ENCODE measurements at regions not wholly inside any gene's neighbourhood (a gene's known extent, or its start where the extent isn't known, plus 50 kb on each side); places are given as distances from the start of the nearest gene placed in this dataset.

- no peak for TF ChIP-seq EZH2 (IDR thresholded peaks at IDR 0.05)
- no peak for TF ChIP-seq POLR2AphosphoS5 (IDR thresholded peaks at IDR 0.05; ENCODE audit: borderline replicate concordance, low read depth, low read length)
These were observed 498.9 kb downstream of the TTLL7 start for GRCh38 chr1:83499998-83500397.

All from SK-N-MC (cell line).